Right ventricle myocardium superior (tissue), 1 donor: ENCODE measurements at regions not wholly inside any gene's neighbourhood (a gene's known extent, or its start where the extent isn't known, plus 50 kb on each side); places are given as distances from the start of the nearest gene placed in this dataset.

Experiments
- ATAC-seq: fragments of 200-7000 bp; cut with Tn5 transposase; one replicate; pipeline ENCODE4 v1.9.1; 2020; ENCODE audit warnings: mild to moderate bottlenecking; ENCODE audit not compliant: poor library complexity
- DNase-seq: peaks from one replicate; pipeline ENCODE4 v3.0.0-alpha.2; 2020
- intact Hi-C: fragments of 100-400 bp; cut with DNase I; formaldehyde crosslinking; loops from one replicate; pipeline ENCODE4 v1.11.2; 2022
- donor health status: DM: no; HTN: yes; CAD: no; lungs with severe emphysema.

- ATAC-seq (no peak), DNase-seq (no peak)
- intact Hi-C loops = no loop called here
Observed at GRCh38 chr14:86539361-86540070, 1009.6 kb downstream of the FLRT2 start.

DNA sequence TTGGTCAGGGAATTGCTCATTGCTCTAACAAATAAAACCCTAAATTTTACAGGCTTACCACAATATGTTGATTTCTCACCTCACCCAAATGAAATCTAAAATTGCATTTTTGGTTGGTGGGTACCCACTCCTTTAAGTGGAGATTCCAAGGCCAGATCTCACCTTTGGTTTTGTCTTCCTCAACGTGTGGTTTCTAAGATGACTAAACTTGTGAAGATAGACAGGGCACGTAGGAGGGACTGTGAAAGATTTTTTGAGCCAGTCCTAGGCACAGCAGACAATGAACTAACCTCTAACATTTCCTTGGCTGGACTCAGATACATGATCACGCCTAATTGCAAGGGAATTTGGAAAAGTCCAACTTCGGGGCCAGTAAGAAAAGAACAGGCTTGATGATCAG, 1003.9 kb downstream of the FLRT2 start:
- ATAC-seq (no peak), DNase-seq (no peak)
- intact Hi-C loops = no loop called here

GRCh38 chr14:86532219-86532618, 1002.3 kb downstream of the FLRT2 start:
- intact Hi-C loops = no loop called here
- ATAC-seq (no peak), DNase-seq (no peak)

DNA sequence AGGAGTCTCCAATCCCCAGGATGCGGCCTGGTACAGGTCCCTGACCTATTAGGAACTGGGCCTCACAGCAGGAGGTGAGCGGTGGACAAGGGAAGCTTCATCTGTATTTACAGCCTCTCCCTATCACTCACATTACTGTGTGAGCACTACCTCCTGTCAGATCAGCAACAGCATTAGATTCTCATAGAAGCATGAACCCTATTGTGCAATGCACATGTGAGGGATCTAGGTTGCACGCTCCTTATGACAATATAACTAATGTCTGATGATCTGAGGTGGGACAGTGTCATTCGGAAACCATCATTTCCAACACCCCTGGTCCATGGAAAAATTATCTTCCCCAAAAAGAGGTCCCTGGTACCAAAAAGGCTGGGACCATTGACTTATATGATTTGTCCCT, 1000.5 kb downstream of the FLRT2 start:
- ATAC-seq (no peak), DNase-seq (no peak)
- intact Hi-C loops = no loop called here

DNA sequence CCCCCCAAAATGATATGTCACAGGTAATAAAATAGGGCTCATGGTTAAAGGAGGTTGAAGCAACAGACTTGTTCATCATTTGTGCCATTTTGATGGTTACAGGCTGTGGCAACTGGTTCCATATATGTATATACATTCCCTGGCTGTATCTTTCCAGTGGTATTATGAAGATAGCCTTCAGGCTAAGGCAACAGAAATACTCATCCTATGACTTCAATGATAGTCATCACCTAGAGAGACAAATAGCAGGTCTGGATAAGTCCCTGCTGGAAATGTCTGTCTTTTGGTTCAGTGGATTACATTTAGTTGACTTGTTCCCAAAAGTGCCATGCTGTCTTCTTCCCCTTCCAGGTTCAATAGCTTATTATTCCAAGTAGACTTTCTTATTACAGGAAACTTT, 997.4 kb downstream of the FLRT2 start:
- no peak for DNase-seq
- no peak for ATAC-seq
- intact Hi-C loops = no loop called here

DNA sequence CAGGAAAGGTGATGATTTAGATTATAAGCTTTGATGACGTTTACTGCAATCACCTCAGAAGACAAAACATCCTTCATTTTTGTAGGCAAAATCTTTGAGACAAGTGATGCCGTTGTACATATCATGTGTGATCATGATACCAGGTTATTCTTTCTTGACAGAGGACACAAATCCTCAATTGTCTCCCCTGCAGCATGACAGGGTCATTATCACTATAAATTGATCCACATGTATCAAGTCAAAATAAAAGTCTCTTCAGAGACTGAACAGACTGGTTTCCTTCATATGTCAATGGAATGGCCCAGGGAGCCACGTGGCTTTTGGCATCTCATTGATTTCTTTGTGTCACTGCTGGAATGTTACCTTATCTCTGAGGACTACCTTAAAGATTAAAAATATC, 995.7 kb downstream of the FLRT2 start:
- ATAC-seq (no peak), DNase-seq (no peak)
- intact Hi-C loops = no loop called here

DNA sequence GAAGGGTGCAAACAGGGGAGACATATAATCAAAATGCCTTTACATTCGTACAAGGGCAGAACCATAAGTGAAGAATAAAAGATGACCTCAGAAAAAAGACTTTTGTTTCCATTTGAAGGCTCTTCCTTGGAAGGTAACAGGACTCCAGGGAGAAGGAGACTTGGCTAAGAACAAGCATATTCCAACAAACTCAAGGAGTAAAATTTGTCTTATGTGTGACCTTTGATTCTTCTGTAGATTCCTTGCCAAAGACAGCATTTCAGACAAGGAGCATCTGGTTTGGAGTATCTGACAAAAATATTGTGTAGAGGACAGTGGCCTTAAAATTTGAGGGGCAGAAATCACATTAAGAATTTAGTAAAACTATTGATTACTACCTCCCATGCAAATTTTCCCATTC, 991.9 kb downstream of the FLRT2 start:
- ATAC-seq = no peak
- intact Hi-C loops = no loop called here
- DNase-seq = no peak

- DNase-seq (no peak), ATAC-seq (no peak)
- intact Hi-C loops = no loop called here
Observed at GRCh38 chr14:86521031-86521730, 991.2 kb downstream of the FLRT2 start.

- intact Hi-C loops = no loop called here
- no peak for ATAC-seq
- DNase-seq = no peak
Observed at GRCh38 chr14:86518298-86518697, 988.4 kb downstream of the FLRT2 start.

DNA sequence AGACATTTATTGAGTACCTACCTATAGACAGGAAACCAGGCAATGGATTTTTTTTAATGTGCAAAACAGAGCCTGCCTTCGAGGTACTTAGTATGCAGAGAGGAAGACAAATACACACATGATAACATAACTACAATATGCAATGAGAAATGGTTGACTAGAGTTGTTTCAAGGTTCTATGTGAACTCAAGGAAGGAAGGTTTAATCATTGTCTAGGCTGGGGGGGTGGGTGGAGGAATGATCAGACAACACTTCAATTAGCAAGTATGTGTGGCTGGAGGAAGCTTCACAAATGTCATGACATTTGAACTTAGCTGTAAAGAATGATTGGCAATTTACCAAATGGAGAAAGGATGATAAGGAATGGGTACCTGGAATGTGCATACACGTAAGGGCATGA, 985.3 kb downstream of the FLRT2 start:
- intact Hi-C loops = no loop called here
- ATAC-seq (no peak), DNase-seq (no peak)

DNA sequence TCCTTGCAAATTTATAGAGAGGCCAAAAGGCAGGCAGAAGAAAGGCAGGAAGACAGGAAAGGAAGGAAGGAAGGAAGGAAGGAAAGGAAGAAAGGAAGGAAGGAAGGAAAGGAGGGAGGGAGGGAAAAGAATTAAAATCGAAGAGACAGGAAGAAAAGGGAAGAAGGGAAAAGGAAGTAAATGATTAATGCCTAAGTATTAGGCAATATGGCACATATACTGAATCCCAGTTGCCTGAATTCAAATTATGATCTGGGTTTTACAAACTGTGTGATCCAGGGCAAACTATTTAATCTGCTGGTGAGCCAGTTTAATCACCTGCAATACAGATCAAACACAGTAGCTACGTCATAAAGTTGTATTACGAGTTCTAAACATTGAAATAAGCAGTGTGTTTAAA, 983.6 kb downstream of the FLRT2 start:
- intact Hi-C loops = no loop called here
- ATAC-seq = no peak
- no peak for DNase-seq

DNA sequence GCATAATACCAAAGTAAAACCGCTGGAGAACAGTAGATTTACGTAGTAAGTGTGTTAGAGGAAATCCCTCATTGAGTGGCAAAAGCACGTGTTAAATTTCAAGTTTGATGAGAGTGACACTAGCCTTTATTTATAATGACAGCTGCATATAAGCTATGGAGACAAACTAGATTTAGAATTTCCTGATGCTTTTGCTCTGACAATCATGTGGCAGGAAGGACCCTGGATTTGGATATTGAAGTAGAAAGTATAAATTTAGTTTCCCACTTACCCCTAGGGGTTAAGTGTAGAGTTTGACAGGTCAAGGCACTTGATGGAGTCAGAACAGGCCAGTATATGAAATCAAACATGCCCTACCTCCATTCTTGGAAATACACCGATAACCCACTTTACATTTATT, 983.1 kb downstream of the FLRT2 start:
- ATAC-seq (no peak), DNase-seq (no peak)
- intact Hi-C loops = no loop called here

DNA sequence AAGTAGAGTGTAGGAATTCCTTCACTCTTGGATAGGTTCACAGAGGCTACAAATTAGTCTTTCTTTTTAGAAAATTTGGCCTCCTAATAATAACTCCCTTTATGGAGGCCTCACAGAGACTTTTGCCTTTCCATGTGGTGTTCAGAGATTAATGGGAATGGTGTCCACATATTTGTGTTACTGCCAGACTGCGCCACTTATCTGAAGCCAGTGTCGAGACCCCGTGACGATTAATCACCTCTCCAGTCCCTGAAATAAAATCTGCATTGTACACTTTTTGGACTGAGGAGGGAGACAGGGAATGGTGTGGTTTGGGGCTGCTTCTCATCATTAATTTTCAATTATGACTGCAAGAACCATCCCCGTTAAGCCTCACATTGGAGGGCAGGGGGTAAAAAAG, 980.5 kb downstream of the FLRT2 start:
- ATAC-seq (no peak), DNase-seq (no peak)
- intact Hi-C loops = no loop called here

DNA sequence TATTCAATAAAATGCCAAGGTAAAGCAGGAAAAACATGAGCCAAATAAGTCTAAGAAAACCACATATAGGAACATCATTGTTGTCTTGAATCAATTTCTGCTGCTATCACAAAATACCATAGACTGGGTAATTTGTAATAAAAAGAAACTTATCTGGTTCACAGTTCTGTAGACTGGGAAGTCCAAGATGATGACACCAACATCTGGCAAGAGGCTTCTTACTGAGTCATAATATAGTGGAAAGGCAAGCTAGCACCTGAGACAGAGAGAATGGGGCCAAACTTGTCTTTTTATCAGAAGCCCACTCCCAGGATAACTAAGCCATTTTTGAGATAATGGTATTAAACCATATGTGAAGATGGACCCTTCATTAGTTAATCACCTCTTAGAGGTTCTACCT, 975.9 kb downstream of the FLRT2 start:
- ATAC-seq (no peak), DNase-seq (no peak)
- intact Hi-C loops = no loop called here

DNA sequence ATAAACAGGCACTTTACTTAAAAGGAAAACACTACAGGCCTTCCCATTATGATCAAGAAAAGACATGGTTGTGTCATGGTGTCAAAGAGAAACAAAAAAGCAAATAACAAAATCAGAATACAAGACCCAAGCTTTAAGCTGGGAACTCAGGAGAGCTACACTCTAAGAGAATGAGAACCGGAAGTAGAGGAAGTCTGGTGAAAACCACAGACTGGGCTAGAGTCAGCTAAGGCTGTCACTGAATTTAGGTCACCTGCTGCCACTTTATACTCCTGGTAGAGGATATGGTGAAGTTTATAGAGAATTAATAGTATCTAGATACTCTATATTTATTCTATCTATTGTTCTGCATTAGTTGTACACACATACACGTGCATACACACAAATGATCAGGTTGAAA, 971.7 kb downstream of the FLRT2 start:
- ATAC-seq (no peak), DNase-seq (no peak)
- intact Hi-C loops = no loop called here

GRCh38 chr14:86491743-86492142, 961.8 kb downstream of the FLRT2 start:
- intact Hi-C loops = no loop called here
- no peak for DNase-seq
- no peak for ATAC-seq

- intact Hi-C loops = no loop called here
- ATAC-seq (no peak), DNase-seq (no peak)
Observed at GRCh38 chr14:86481104-86481503, 951.2 kb downstream of the FLRT2 start.

DNA sequence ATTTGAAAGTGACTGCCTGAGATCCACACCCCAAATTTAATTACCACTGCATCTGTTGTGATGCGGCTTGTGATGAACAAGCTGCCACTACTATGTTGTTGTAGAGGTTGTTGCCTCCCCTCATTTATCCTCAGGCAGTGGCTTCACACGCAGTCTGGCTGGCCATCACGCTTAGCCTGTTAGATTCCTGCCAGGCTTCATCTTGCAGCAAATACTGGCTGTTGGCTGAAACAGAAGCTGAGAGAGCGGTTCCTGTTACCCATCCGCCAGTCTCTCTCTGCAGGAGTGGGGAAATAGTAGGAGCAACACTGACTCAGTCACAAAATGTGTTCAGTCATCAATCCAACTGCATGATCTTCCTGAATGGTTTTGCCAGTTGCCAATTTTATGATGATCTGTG, 934.4 kb downstream of the FLRT2 start:
- DNase-seq = no peak
- intact Hi-C loops = no loop called here
- ATAC-seq = no peak

- DNase-seq = no peak
- intact Hi-C loops = no loop called here
- ATAC-seq = no peak
Observed at GRCh38 chr14:86462193-86462753, 932.3 kb downstream of the FLRT2 start.

- DNase-seq (no peak), ATAC-seq (no peak)
- intact Hi-C loops = no loop called here
Observed at GRCh38 chr14:86457481-86458135, 927.7 kb downstream of the FLRT2 start.
